Heart left ventricle (tissue), 16 donors: ENCODE measurements at regions not wholly inside any gene's neighbourhood (a gene's known extent, or its start where the extent isn't known, plus 50 kb on each side); places are given as distances from the start of the nearest gene placed in this dataset.

Experiments
- ATAC-seq, 4 donors: fragments of 200-7000 bp; cut with Tn5 transposase; one replicate each; pipeline ENCODE4 v1.9.1; 2020 to 2022; ENCODE audit warnings: moderate library complexity in 4 of 4, mild to moderate bottlenecking in 3 of 4, moderate number of reproducible peaks in 1 of 4
- DNase-seq, 5 donors: peaks; one replicate each; pipeline ENCODE4 v3.0.0-alpha.2; 2020
- H3K27ac ChIP-seq, 12 donors: fragments of 200-600 bp; sonication (generic) in 4 of 12; one replicate each; pipeline versions ENCODE4 v1.5.0 to v1.8.0; 2016 to 2022; ENCODE audit warnings: mild to moderate bottlenecking in 2 of 12
- H3K27me3 ChIP-seq, 9 donors: fragments of 200-600 bp; sonication (generic) in 2 of 9; one replicate each; pipeline versions ENCODE4 v1.5.1 to v1.8.0; 2016 to 2022; ENCODE audit warnings: mild to moderate bottlenecking in 3 of 9
- H3K36me3 ChIP-seq, 9 donors: fragments of 200-600 bp; sonication (generic) in 2 of 9; one replicate each; pipeline versions ENCODE4 v1.5.0 to v1.8.0; 2018 to 2022; ENCODE audit warnings: mild to moderate bottlenecking in 2 of 9
- H3K4me1 ChIP-seq, 12 donors: fragments of 200-600 bp; sonication (generic) in 4 of 12; one replicate each; pipeline versions ENCODE4 v1.5.0 to v1.8.0; 2016 to 2022; ENCODE audit warnings: mild to moderate bottlenecking in 3 of 12
- H3K4me3 ChIP-seq, 12 donors: fragments of 200-600 bp; sonication (generic) in 4 of 12; one replicate each; pipeline versions ENCODE4 v1.5.0 to v1.8.0; 2017 to 2022; ENCODE audit warnings: mild to moderate bottlenecking in 9 of 12, moderate library complexity in 4 of 12
- H3K9me3 ChIP-seq, 12 donors: fragments of 200-600 bp; sonication (generic) in 4 of 12; one replicate each; pipeline versions ENCODE4 v1.5.0 to v1.8.0; 2016 to 2022; ENCODE audit warnings: mild to moderate bottlenecking in 1 of 12
- POLR2A ChIP-seq, 2 donors: fragments of 450-650 bp; IDR thresholded peaks; one replicate each; pipeline ENCODE4 v1.6.1; 2017; ENCODE audit warnings: antibody characterized with exemption in 2 of 2, mild to moderate bottlenecking in 2 of 2, moderate library complexity in 2 of 2
- WGBS, 4 donors: extraction: QIAGEN DNeasy Blood & Tissue Kit in 2 of 4; methylation state at CpG; one replicate each; pipeline versions ENCODE4 v1.1.5 to v1.1.7; 2013 to 2018; 5-methylcytosine and 5-hydroxymethylcytosine counted together
- intact Hi-C, 10 donors: fragments of 100-400 bp; cut with DNase I; formaldehyde crosslinking; loops; one replicate each; pipeline versions ENCODE4 v1.11.1 to v1.14.2; 2022
- TF ChIP-seq, protein P1 (sequence below), 12 donors: fragments of 200-600 bp; sonication (generic) in 4 of 12; IDR thresholded peaks; one replicate each; pipeline versions ENCODE4 v1.5.0 to v1.8.0; 2018 to 2022; ENCODE audit warnings: antibody characterized with exemption in 12 of 12, mild to moderate bottlenecking in 5 of 12
- donor health status: ischemic (EF 13 %, LVEDD 7.1; RV severe dilation, severe dysfunction).
- donor health status: healthy with polysubstance abuse.
- donor health status: DM: no; HTN: yes; CAD: no.
- donor health status: DM: no; HTN: no; CAD: no.
- donor health status: ischemic (EF 25% LVEDD 6.9; RV normal size, moderate dysfunction).
- donor health status: ischemic (EF 25% LVEDD 5.7; RV mildly dilated, moderate dysfunction).
- donor health status: healthy.
- donor health status: DM: yes; HTN: yes; CAD: no.
- donor health status: ischemic (EF 35%, LVEDD 5.7; RV mildly dilated, moderate dysfunction).
- donor health status: nonischemic (EF 11% LVEDD 7.7; RV severe dilation, severe dysfunction).
- donor health status: DM: yes; HTN: yes; CAD: no.
- donor health status: PGD.
- donor health status: ischemic (EF 29% LVEDD 5.4; RV normal size, mild dysfunction).
- donor health status: nonischemic (EF 23%, LVEDD 6.1; RV moderate dilation, normal function).

GRCh38 chr7:54069843-54070242 lies 472.3 kb upstream of the VSTM2A start:
- Histone ChIP-seq H3K4me3 (no peak overlapping the region), H3K9me3 (peaks cover 0 to 3% (median 0%) of the 10 kb centered on the region in 12 donors), H3K4me1 (no peaks in the 10 kb centered on the region), H3K27ac (no peak overlapping the region), H3K27me3 (no peaks in the 10 kb centered on the region), H3K36me3 (no peaks in the 10 kb centered on the region)
- DNase-seq (no peak), ATAC-seq (no peak)
- intact Hi-C loops: loop anchor here in 1 of 10 donors (10.0 kb wide), 1 partner anchor 55 kb away; no protein-coding TSS in a partner anchor
- TF ChIP-seq, protein P1, sequence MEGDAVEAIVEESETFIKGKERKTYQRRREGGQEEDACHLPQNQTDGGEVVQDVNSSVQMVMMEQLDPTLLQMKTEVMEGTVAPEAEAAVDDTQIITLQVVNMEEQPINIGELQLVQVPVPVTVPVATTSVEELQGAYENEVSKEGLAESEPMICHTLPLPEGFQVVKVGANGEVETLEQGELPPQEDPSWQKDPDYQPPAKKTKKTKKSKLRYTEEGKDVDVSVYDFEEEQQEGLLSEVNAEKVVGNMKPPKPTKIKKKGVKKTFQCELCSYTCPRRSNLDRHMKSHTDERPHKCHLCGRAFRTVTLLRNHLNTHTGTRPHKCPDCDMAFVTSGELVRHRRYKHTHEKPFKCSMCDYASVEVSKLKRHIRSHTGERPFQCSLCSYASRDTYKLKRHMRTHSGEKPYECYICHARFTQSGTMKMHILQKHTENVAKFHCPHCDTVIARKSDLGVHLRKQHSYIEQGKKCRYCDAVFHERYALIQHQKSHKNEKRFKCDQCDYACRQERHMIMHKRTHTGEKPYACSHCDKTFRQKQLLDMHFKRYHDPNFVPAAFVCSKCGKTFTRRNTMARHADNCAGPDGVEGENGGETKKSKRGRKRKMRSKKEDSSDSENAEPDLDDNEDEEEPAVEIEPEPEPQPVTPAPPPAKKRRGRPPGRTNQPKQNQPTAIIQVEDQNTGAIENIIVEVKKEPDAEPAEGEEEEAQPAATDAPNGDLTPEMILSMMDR (IDR thresholded peaks at IDR 0.05): no peak
- 84 to 92% (median 88%) methylated on average over 4 of the region's 4 CpGs for WGBS, 4 donors

GRCh38 chr7:54072710-54073109 lies 469.5 kb upstream of the VSTM2A start:
- ATAC-seq: no peak
- no peak for TF ChIP-seq POLR2A (IDR thresholded peaks at IDR 0.05)
- TF ChIP-seq, protein P1 (IDR thresholded peaks at IDR 0.05): no peak
- WGBS, 4 donors: 25 to 41% (median 32%) methylated on average over 4 of the region's 4 CpGs
- H3K9me3 ChIP-seq: peaks cover 0 to 3% (median 0%) of the 10 kb centered on the region in 12 donors
- no peaks in the 10 kb centered on the region for H3K36me3 ChIP-seq
- H3K27ac ChIP-seq: no peak overlapping the region
- intact Hi-C loops: loop anchor here in 1 of 10 donors (10.0 kb wide), 1 partner anchor 58 kb away; no protein-coding TSS in a partner anchor
- no peak overlapping the region for H3K4me3 ChIP-seq
- H3K27me3 ChIP-seq: no peaks in the 10 kb centered on the region
- no peaks in the 10 kb centered on the region for H3K4me1 ChIP-seq
- DNase-seq: no peak

GRCh38 chr7:54076616-54077015 lies 465.6 kb upstream of the VSTM2A start:
- peaks cover 0 to 3% (median 0%) of the 10 kb centered on the region in 12 donors for H3K9me3 ChIP-seq
- H3K27me3 ChIP-seq: no peaks in the 10 kb centered on the region
- intact Hi-C loops: loop anchor here in 1 of 10 donors (10.0 kb wide), 1 partner anchor 62 kb away; no protein-coding TSS in a partner anchor
- H3K4me3 ChIP-seq: no peak overlapping the region
- TF ChIP-seq POLR2A (IDR thresholded peaks at IDR 0.05): no peak
- TF ChIP-seq, protein P1 (IDR thresholded peaks at IDR 0.05): no peak
- no peak for ATAC-seq
- no peaks in the 10 kb centered on the region for H3K4me1 ChIP-seq
- no peak overlapping the region for H3K27ac ChIP-seq
- DNase-seq: no peak
- H3K36me3 ChIP-seq: no peaks in the 10 kb centered on the region
- 66 to 70% (median 68%) methylated on average over 3 of the region's 3 CpGs for WGBS, 4 donors

DNA sequence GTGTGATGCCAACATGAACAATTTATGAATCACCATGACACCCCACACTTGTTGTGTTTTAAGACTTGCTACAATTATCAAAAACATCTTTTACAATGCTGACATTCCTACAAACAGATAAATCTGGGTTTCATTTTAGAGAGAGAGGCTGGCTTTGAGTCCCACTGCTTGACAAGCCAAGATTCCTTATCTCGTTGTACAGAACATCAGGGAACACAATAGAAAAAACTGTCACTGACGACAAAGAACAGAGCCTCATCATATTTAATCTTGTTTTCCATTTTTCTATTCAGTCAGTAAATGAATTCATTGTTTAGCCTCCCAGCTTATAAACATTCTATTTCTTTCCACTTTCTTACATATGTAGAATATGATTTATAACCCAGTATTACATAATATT lies 461.6 kb upstream of the VSTM2A start:
- H3K27me3 ChIP-seq: no peaks in the 10 kb centered on the region
- no peak overlapping the region for H3K27ac ChIP-seq
- H3K4me1 ChIP-seq: no peaks in the 10 kb centered on the region
- no peak for DNase-seq
- TF ChIP-seq POLR2A (IDR thresholded peaks at IDR 0.05): no peak
- TF ChIP-seq, protein P1 (IDR thresholded peaks at IDR 0.05): no peak
- H3K36me3 ChIP-seq: no peaks in the 10 kb centered on the region
- H3K9me3 ChIP-seq: peaks cover 0 to 4% (median 0%) of the 10 kb centered on the region in 12 donors
- ATAC-seq: no peak
- intact Hi-C loops: no loop called here
- WGBS, 4 donors: 11 to 47% (median 44%) methylated on average over 2 of the region's 2 CpGs
- H3K4me3 ChIP-seq: no peak overlapping the region
